LNCAP (cell line): ENCODE measurements at regions not wholly inside any gene's neighbourhood (a gene's known extent, or its start where the extent isn't known, plus 50 kb on each side); places are given as distances from the start of the nearest gene placed in this dataset.

Experiments
- CTCF ChIP-seq: fragments of 450-650 bp; IDR thresholded peaks from 2 replicates; pipeline ENCODE4 v1.5.1; 2017; ENCODE audit warnings: mild to moderate bottlenecking

- TF ChIP-seq CTCF = no peak
Observed at GRCh38 chr2:103506812-103507211, 745.0 kb downstream of the TMEM182 start.

GRCh38 chr2:103512442-103512841 lies 750.6 kb downstream of the TMEM182 start:
- no peak for TF ChIP-seq CTCF

GRCh38 chr2:103520547-103520946 lies 758.7 kb downstream of the TMEM182 start:
- no peak for TF ChIP-seq CTCF

- TF ChIP-seq CTCF = no peak
Observed at GRCh38 chr2:103525756-103526155, 763.9 kb downstream of the TMEM182 start.

- no peak for TF ChIP-seq CTCF
Observed at GRCh38 chr2:103526757-103527156, 764.9 kb downstream of the TMEM182 start.

- no peak for TF ChIP-seq CTCF
Observed at GRCh38 chr2:103527278-103527677, 765.4 kb downstream of the TMEM182 start.

- no peak for TF ChIP-seq CTCF
Observed at GRCh38 chr2:103529798-103530502, 768.1 kb downstream of the TMEM182 start.

GRCh38 chr2:103552775-103553174 lies 790.9 kb downstream of the TMEM182 start:
- no peak for TF ChIP-seq CTCF
